ENCODE measurements at regions not wholly inside any gene's neighbourhood (a gene's known extent, or its start where the extent isn't known, plus 50 kb on each side); places are given as distances from the start of the nearest gene placed in this dataset.

- in situ Hi-C loops (cut with MboI; ENCODE audit: low pct_unique_long_range_greater_than_20kb, low sequenced_read_pairs, unreplicated experiment), result no loop called here
- TF ChIP-seq, protein P1, sequence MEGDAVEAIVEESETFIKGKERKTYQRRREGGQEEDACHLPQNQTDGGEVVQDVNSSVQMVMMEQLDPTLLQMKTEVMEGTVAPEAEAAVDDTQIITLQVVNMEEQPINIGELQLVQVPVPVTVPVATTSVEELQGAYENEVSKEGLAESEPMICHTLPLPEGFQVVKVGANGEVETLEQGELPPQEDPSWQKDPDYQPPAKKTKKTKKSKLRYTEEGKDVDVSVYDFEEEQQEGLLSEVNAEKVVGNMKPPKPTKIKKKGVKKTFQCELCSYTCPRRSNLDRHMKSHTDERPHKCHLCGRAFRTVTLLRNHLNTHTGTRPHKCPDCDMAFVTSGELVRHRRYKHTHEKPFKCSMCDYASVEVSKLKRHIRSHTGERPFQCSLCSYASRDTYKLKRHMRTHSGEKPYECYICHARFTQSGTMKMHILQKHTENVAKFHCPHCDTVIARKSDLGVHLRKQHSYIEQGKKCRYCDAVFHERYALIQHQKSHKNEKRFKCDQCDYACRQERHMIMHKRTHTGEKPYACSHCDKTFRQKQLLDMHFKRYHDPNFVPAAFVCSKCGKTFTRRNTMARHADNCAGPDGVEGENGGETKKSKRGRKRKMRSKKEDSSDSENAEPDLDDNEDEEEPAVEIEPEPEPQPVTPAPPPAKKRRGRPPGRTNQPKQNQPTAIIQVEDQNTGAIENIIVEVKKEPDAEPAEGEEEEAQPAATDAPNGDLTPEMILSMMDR (IDR thresholded peaks at IDR 0.05; ENCODE audit: extremely low read depth, insufficient read depth, missing control alignments), result no peak
- no peak for DNase-seq (ENCODE audit: low spot score)
Observed at GRCh38 chr5:124546643-124547042, 199.8 kb downstream of the ZNF608 start.

DNA sequence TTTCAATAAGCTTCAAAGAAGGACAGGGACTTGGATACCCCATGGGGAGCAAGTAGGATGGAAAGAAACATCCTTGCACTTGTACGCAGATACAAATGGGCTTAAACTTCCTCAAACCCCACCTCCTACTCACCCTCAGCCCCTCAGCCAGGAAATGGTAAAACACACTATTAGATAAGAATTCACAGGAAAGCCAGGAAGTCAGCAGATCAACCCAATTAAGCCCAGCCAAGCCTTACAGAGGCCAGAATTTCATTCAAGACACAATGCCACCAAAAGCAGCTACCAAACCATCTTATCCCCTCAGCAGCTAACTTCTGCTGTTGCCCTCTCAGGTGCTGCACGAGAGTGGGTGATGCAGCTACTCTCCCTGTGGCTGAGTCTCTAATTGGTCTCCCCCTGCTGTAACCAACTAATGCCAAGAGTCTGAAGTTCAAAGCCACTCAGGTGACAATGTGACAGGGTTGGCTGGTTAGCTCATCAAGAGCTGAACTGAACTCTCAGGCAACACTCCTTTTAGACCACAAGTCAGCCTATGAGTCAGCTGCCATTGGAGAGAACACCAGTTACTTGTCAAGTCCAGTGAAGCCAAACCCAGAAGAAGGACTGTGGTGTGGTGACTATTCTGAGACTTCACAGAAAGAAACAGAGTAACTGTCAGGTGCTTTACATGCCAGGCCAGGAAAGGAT, 201.9 kb downstream of the ZNF608 start:
- DNase-seq (ENCODE audit: low spot score), result peak; percentile 29
- TF ChIP-seq, protein P1 (IDR thresholded peaks at IDR 0.05; ENCODE audit: extremely low read depth, insufficient read depth, missing control alignments), result no peak
- in situ Hi-C loops (cut with MboI; ENCODE audit: low pct_unique_long_range_greater_than_20kb, low sequenced_read_pairs, unreplicated experiment), result no loop called here

DNA sequence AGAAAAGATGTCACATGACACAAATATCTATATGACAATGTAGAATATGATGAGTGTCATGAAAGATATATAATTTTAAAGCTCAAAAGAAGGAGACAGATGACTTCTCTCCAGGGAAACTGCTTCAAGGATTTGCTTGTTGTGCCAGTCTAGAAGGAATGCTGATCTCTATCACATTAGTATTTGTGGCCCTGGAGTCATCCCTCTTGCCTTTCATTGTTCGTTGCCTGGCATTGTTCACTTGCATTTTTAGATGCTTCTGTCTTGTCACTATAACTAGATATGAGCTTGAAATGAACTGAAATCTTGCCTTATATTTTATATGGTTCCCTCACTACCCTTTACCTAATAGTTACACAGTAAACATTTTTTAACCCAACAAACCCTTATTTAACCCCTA, 207.5 kb downstream of the ZNF608 start:
- TF ChIP-seq, protein P1 (IDR thresholded peaks at IDR 0.05; ENCODE audit: extremely low read depth, insufficient read depth, missing control alignments), result no peak
- DNase-seq (ENCODE audit: low spot score), result no peak
- in situ Hi-C loops (cut with MboI; ENCODE audit: low pct_unique_long_range_greater_than_20kb, low sequenced_read_pairs, unreplicated experiment), result no loop called here

DNA sequence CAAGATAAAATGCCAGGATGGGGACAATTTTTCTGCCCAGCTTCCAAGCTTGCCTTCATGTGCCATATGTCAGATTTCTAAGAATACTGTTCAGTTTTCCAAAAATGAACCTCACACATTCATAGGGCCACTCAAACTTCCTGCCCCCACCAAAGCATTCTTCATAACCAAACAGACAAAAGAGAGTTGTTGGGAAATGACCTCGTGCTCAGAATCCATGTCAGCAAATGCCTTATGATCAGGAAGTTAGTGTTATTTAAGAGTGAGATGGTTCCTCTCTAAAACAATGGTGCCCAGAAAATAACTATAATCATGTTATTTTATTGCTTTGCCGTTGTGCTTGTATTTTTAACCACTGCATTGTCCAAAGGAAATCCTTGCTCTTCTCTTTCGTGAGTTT, 208.2 kb downstream of the ZNF608 start:
- no peak for DNase-seq (ENCODE audit: low spot score)
- in situ Hi-C loops (cut with MboI; ENCODE audit: low pct_unique_long_range_greater_than_20kb, low sequenced_read_pairs, unreplicated experiment), result no loop called here
- TF ChIP-seq, protein P1 (IDR thresholded peaks at IDR 0.05; ENCODE audit: extremely low read depth, insufficient read depth, missing control alignments), result no peak

DNA sequence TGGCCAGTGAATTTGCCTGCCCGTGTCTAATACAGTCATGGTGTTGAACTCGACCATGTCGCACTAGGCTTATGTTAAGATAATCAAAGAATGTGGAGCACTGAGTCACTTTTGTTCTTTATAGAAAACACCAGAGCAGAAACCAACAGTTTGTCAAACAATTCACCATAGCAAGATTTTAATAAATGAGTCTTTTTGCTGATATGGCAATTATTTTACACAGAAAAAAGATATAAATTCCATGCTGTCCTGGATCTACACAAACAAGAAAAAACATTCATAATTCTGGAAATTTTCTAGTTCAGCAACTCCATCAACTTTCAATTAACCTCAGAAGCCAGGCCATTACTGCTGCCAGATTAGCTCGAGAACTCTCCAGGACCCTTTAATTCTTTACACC, 208.9 kb downstream of the ZNF608 start:
- DNase-seq (ENCODE audit: low spot score), result no peak
- in situ Hi-C loops (cut with MboI; ENCODE audit: low pct_unique_long_range_greater_than_20kb, low sequenced_read_pairs, unreplicated experiment), result no loop called here
- TF ChIP-seq, protein P1 (IDR thresholded peaks at IDR 0.05; ENCODE audit: extremely low read depth, insufficient read depth, missing control alignments), result no peak

DNA sequence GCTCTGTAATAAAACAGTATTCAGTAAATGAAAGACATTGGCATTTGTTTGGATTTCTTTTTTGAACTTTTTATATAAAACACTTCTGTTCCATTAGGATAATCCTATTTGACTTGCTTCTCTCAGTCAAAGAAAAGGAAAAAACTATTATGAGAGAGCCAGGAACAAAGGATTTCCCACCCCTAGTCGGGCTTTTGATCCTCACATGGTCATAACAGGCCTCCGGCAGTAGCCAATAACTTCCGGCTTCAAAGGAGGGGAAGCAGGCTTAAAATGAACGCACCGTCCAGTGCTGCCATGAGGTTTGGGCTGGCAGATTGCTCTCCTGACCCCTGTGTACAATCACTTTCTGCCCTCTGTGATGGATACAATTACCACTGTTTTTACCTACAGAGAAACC, 209.3 kb downstream of the ZNF608 start:
- TF ChIP-seq, protein P1 (IDR thresholded peaks at IDR 0.05; ENCODE audit: extremely low read depth, insufficient read depth, missing control alignments), result no peak
- no peak for DNase-seq (ENCODE audit: low spot score)
- in situ Hi-C loops (cut with MboI; ENCODE audit: low pct_unique_long_range_greater_than_20kb, low sequenced_read_pairs, unreplicated experiment), result no loop called here
